ENCODE measurements at regions not wholly inside any gene's neighbourhood (a gene's known extent, or its start where the extent isn't known, plus 50 kb on each side); places are given as distances from the start of the nearest gene placed in this dataset.

DNA sequence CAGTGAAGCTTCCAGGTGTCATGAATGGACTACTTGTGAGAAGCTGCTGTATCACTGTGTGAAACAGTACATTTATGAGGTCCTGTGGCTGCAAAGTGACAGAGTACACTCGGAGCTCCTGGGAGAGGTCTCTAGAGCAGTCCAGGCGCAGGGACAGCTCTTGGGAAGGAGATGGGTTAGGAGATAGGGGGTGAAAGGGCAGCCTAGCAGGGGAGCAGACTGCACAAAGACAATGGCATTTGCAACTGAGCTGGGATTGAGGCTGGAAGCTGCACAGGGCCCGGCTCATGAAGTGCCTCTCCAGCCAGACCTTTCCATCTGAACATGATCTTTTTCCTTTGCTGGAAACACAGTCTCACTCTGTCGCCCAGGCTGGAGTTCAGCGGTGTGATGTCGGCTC is 83.6 kb downstream of the RHOB start:
- TF ChIP-seq ZNF274 (IDR thresholded peaks at IDR 0.05; ENCODE audit: low read depth, low read length) (no peak), YY1 (IDR thresholded peaks at IDR 0.05; ENCODE audit: insufficient read depth, insufficient read length) (no peak), SUZ12 (IDR thresholded peaks at IDR 0.05; ENCODE audit: extremely low read depth, insufficient read depth, insufficient read length) (no peak)

Measured in NT2/D1 (cell line).